H54 (cell line): ENCODE measurements at regions not wholly inside any gene's neighbourhood (a gene's known extent, or its start where the extent isn't known, plus 50 kb on each side); places are given as distances from the start of the nearest gene placed in this dataset.
"Not testable (repeated sequence)": the region's sequence is repeated elsewhere in the genome, so short reads cannot be mapped to it uniquely, and the experiment has no call there.

Source experiments
- DNase-seq: peaks from one replicate; pipeline ENCODE4 v3.0.0; 2011; ENCODE audit warnings: low spot score, mixed read lengths; ENCODE audit not compliant: insufficient read length
- FAIRE-seq: peaks from 3 replicates; lab custom pipeline; 2011; peaks lifted over from hg19 to GRCh38; lab: Jason Lieb, UNC
- POLR2A ChIP-seq: IDR thresholded peaks from 2 replicates; pipeline ENCODE4 v1.6.1; 2011; ENCODE audit warnings: low read depth, mild to moderate bottlenecking, low read length

DNA sequence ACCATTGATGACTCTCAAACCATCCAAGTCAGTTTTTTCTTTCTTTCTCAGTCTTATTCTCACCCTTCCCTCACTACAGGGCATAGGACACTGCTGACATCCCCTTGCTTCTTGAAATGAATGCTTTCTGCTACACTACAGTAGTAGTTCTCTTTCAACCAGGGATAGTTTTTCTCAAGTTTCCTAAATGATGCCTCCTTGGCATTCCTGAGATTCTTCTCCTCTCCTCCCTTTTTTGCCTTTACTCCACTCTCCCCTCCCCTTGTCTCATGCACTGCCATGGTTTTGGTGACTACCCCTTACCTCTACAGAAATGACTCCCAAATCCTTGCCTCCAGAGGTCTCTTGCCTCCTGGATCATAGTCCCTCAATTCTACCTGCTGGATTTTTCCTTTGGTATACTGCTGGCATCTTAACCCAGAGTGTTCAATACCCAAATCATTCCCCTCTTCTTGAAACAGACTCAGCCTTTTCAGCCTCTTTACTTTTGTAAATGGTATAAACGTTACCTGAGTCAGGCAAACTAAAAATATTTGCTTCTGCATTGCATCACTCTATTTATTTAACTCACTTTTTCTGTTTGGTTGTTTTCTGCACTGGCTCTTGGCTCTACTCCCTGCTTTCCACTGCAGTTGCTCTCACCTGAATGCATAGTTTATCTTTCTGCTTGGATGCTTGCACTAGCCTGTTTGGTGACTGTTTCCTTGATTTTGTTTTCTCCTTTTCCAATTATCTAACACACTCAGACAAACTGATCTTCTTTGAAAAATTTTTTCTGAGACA lies 211.6 kb upstream of the IGF1 start:
- FAIRE-seq (no peak), DNase-seq (no peak)
- no peak for TF ChIP-seq POLR2A

GRCh38 chr12:102690253-102690652 lies 209.9 kb upstream of the IGF1 start:
- FAIRE-seq (no peak), DNase-seq (no peak)
- TF ChIP-seq POLR2A, result no peak

DNA sequence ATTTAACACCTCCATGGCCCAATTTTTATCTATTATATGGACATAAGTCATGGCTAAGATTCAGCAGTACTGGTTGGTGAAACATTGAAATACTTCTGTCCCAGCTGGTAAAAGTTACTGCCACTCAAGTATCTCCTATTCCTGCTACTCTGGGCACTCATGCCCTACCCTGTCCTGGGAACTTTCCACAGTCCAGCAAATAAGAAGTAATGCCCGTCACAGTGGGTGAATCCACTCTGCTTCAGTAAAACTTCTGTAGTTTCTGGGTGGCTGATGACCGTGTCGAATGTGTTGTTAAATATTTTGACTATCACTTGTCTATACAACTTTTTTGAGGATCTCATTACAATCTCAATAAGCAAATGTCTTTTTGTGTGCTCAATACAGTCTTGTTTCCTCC lies 209.3 kb upstream of the IGF1 start:
- TF ChIP-seq POLR2A, result no peak
- FAIRE-seq (no peak), DNase-seq (no peak)

GRCh38 chr12:102687523-102687922 lies 207.2 kb upstream of the IGF1 start:
- FAIRE-seq (no peak), DNase-seq (no peak)
- no peak for TF ChIP-seq POLR2A

- no peak for TF ChIP-seq POLR2A
- no peak for FAIRE-seq
Measured at GRCh38 chr12:102685841-102686240, 205.5 kb upstream of the IGF1 start.

GRCh38 chr12:102685172-102685571 lies 204.8 kb upstream of the IGF1 start:
- no peak for TF ChIP-seq POLR2A
- FAIRE-seq (no peak), DNase-seq (no peak)

More at GRCh38 chr12:102685841-102686240, 205.5 kb upstream of the IGF1 start:
- DNase-seq, result no peak

DNA sequence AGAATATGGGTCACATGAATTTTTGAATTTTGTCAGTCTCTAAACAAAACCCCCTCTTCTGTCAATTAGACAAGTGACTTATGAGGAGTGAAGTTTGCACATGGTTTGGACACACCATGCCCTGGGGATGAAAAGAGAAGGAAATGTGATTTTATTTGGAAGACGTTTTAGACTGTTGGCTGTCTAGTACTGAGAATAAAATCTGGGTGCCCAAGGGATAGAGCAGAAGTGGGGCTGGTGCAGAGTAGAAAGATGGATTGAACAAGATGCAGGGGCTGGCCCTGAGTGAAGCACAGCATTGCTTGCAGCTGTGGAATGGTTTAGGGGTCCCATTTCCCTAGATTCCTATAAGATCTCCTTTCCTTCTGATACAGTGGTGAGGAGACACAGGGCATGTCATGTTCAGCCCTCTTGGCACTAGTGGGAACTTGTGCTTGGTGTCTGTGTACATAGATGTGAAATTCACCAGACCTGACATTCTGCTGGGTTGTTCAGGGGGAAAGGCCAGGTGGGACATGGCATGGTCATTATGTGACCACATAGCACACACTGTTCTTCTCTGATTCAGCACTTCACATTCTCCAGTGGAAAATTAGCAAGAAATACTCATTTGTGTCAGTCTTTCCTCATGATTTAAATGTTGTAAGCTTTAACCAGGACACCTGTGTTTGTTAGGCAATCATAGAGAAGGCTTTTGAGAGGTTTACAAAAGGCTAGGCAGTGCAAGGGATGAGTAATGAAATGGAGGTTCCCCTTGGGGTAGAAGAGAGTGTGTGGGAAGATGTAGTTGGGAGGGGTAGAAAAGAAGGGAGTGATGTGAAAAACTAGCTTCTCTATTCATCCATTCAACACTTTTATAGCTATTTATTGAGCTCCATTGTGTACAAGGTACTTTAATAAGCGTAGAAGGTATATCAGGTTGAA lies 202.3 kb upstream of the IGF1 start:
- DNase-seq (no peak), FAIRE-seq (no peak)
- TF ChIP-seq POLR2A, result no peak

GRCh38 chr12:102681747-102682146 lies 201.4 kb upstream of the IGF1 start:
- DNase-seq, result no peak
- no peak for TF ChIP-seq POLR2A
- no peak for FAIRE-seq

GRCh38 chr12:102681309-102681708 lies 200.9 kb upstream of the IGF1 start:
- FAIRE-seq (no peak), DNase-seq (no peak)
- TF ChIP-seq POLR2A, result no peak

DNA sequence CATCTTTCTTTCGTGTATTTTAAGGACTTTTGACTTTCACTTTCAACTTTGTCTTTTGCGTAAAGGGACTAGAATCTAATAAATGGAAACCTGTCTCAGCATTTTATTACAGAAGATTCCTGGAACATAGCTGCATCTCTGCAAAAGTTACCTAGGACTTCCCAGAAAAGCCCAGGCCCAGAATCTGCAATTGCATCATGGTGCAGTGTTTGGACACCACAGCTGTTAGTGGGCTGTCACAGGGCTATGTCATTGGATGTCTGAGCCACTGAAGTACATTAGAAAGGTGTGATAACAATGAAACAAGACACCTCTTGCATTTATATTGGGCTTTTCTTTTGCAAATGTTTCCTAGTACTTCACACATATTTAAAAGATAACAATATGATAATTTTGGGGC lies 199.9 kb upstream of the IGF1 start:
- TF ChIP-seq POLR2A, result no peak
- FAIRE-seq (no peak), DNase-seq (no peak)

DNA sequence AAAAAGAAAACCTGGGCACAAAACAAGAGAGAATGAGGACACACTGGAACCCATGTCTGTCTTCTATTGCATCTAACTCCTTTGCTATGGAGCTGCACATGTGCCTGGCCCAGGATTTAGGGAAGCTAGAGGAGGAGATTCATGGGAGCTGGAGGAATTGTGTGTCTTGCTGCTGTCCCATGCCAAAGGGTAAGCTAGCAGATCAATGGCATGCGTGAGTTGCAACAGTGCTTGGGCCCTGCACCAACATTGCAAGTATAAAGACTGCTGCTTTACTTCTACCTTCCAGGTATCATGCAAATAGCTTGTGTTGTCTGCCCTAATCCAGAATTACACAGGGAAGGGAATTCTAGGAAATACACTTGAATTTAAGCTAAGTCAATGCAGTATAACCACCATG lies 196.4 kb upstream of the IGF1 start:
- FAIRE-seq, result no peak
- no peak for DNase-seq
- TF ChIP-seq POLR2A, result no peak

DNA sequence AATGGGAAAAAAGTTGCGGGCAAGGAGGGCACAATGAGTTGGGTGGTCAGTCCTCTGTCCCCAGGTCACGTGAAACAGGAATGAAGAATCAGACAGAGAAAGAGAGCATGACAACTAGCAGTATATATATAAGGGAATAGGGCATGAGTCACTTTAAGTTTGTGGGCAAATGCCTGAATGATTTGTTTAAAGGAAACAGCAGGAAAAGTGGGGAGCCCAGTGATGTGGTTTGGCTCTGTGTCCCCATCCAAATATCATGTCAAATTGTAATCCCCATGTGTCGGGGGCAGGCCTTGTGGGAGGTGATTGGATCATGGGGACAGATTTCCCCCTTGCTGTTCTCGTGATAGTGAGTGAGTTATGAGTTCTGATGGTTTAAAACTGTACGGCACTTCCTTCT lies 195.3 kb upstream of the IGF1 start:
- DNase-seq (peak; percentile 7), FAIRE-seq (no peak)
- TF ChIP-seq POLR2A, result no peak

- FAIRE-seq (no peak), DNase-seq (no peak)
- TF ChIP-seq POLR2A, result no peak
Measured at GRCh38 chr12:102673606-102674005, 193.2 kb upstream of the IGF1 start.

DNA sequence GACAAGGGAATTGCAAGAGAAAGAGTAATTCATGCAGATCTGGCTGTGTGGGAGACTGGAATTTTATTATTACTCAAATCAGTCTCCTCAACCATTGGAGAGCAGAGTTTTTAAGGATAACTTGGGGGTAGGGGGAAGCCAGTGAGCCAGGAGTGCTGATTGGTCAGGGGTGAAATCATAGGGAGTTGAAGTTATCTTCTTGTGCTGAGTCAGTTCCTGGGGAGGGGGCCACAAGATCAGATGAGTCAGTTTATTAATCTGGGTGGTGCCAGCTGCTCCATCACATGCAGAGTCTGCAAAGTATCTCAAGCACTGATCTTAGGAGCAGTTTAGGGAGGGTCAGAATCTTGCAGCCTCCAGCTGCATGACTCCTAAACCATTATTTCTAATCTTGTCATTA lies 191.8 kb upstream of the IGF1 start:
- FAIRE-seq, DNase-seq: not testable (repeated sequence)

DNA sequence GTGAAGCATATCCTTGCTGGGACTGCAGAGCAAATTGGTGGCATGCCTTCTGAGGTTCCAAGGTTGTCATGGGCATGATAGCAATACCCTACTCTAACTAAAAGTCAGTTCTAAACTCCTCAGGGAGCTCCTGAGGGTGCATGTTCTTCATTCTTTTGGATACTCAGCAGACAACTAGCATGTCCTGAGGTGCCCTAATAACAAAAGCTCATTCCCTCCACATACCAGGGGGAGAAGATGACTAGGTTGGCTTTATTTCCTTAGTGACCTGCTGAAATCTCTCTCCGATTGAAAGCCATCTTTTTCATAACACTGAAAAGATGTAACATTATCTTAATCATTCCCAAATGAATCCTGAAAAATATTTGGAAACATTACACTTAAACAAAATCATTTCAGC lies 188.7 kb upstream of the IGF1 start:
- FAIRE-seq (no peak), DNase-seq (no peak)
- no peak for TF ChIP-seq POLR2A

DNA sequence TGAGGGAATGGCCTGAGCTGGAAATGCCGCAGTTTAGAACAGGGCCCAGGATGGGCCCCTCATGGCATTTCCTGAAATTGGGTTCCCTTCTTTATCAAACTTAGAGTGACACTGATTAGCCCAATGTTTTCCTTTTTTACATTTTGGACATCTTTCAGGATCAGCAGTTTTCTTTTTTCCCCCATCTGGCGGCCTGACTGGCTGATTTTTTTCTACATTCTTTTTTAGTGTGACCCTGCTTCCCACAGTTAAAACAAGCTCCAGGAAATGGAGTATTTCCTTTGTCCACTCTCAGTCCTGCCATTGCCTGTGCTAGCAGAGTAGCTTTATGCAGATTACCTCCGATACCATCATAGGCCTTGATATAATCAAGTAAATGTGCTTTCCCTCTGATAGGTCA lies 185.8 kb upstream of the IGF1 start:
- FAIRE-seq, DNase-seq: not testable (repeated sequence)
